Right cardiac atrium (tissue), 5 donors: ENCODE measurements at regions not wholly inside any gene's neighbourhood (a gene's known extent, or its start where the extent isn't known, plus 50 kb on each side); places are given as distances from the start of the nearest gene placed in this dataset.
"Not testable (repeated sequence)": the region's sequence is repeated elsewhere in the genome, so short reads cannot be mapped to it uniquely, and the experiment has no call there.

ENCODE experiments used
- ATAC-seq, 2 donors: fragments of 200-7000 bp; cut with Tn5 transposase; one replicate each; pipeline versions ENCODE4 v1.8.0 to v1.9.1; 2020; ENCODE audit warnings: moderate library complexity in 2 of 2, mild to moderate bottlenecking in 1 of 2
- DNase-seq, 3 donors: peaks; one replicate each; pipeline ENCODE4 v3.0.0-alpha.2; 2020
- H3K27ac ChIP-seq: one replicate; pipeline ENCODE4 v1.5.1; 2013; ENCODE audit warnings: mild to moderate bottlenecking, low read length, control low read depth, moderate library complexity
- H3K27me3 ChIP-seq: one replicate; pipeline ENCODE4 v1.6.1; 2013; ENCODE audit not compliant: control insufficient read depth, insufficient read depth
- H3K4me1 ChIP-seq: one replicate; pipeline ENCODE4 v1.6.1; 2013; ENCODE audit warnings: low read length; ENCODE audit not compliant: control insufficient read depth, insufficient read depth
- H3K4me3 ChIP-seq: one replicate; pipeline ENCODE4 v1.5.1; 2013; ENCODE audit warnings: low read length, control low read depth
- H3K9me3 ChIP-seq: one replicate; pipeline ENCODE4 v1.6.1; 2013; ENCODE audit warnings: low read length; ENCODE audit not compliant: control insufficient read depth
- WGBS: extraction: QIAGEN DNeasy Blood & Tissue Kit; methylation state at CpG from one replicate; pipeline ENCODE4 v1.1.7; 2013; 5-methylcytosine and 5-hydroxymethylcytosine counted together
- intact Hi-C, 4 donors: fragments of 100-400 bp; cut with DNase I; formaldehyde crosslinking; loops; one replicate each; pipeline versions ENCODE4 v1.11.0 to v1.14.0; 2022 to 2023
- donor health status: healthy with polysubstance abuse.
- donor health status: DM: no; HTN: yes; CAD: no.
- donor health status: DM: no; HTN: no; CAD: no.
- donor health status: DM: no; HTN: yes; CAD: no; lungs with severe emphysema.
- donor health status: DM: yes; HTN: yes; CAD: no.

DNA sequence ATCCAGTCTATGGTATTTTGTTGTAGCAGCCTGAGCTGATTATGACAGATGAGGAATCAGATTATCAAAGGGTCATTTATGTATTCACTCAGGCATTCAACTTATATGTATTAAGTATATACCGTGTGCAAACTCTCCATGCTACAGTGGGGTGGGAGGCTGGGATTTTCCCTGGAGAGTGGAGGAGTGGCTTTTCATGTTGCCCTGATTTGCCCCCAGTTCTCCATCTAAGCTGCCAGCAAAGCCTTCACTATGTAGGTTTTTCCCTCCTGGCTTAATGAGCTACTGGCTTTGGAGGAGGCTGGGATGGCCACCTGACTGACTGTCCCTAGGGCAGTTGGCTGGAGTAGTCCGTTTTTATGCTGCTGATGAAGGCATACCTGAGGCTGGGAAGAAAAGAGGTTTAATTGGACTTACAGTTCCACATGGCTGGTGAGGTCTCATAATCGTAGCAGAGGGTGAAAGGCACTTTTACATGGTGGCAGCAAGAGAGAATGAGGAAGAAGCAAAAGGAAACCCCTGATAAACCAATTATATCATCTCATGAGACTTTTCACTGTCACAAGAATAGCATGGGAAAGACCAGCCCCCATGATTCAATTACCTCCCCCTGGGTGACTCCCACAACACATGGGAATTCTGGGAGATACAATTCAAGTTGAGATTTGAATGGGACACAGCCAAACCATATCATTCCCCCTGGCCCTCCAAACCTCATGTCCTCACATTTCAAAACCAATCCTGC is 253.9 kb downstream of the RPLP1 start:
- WGBS: 71% methylated on average over 3 of the region's 3 CpGs

DNA sequence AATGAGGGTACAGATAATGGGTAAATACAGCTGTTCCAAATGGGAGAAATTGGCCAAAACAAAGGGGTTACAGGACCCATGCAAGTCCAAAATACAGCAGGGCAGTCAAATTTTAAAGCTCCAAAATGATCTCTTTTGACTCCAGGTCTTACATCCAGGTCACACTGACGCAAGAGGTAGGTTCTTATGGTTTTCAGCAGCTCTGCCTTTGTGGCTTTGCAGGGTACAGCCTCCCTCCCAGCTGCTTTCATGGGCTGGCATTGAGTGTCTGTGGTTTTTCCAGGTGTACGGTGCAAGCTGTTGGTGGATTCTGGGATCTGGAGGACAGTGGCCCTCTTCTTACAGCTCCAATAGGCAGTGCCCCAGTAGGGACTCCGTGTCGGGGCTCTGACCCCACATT is 254.6 kb downstream of the RPLP1 start:
- H3K4me1 ChIP-seq, H3K4me3 ChIP-seq, H3K27ac ChIP-seq, intact Hi-C loops, DNase-seq, ATAC-seq, H3K9me3 ChIP-seq, H3K27me3 ChIP-seq: not testable (repeated sequence)
- 89% methylated on average over 4 of the region's 4 CpGs for WGBS

More for the DNA sequence above, 253.9 kb downstream of the RPLP1 start:
- Histone ChIP-seq H3K4me1 (no peaks in the 10 kb centered on the region), H3K9me3 (peaks cover 4% of the 10 kb centered on the region), H3K27me3 (no peaks in the 10 kb centered on the region), H3K4me3 (no peak overlapping the region), H3K27ac (no peak overlapping the region)
- intact Hi-C loops: no loop called here
- ATAC-seq: no peak
- DNase-seq: no peak

DNA sequence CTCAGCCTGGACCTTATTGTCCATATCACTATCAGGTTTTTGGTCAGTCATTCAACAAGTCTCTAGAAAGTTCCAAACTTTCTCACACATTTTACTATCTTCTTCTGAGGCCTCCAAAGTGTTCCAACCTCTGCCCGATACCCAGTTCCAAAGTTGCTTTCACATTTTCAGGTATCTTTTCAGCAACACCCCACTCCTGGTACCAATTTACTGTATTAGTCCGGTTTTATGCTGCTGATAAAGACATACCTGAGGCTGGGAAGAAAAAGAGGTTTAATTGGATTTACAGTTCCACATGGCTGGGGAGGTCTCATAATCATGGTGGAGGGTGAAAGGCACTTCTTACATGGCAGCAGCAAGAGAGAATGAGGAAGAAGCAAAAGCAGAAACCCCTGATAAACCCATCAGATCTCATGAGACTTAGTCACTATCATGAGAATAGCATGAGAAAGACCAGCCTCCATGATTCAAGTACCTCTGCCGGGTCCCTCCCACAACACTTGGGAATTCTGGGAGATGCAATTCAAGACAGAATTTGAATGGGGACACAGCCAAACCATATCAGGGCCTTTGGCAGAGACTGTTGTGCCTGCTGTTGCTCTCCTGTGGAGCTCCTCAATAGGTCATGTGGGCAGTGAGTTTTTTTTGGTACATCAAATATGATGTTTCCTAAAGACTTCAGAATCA is 256.0 kb downstream of the RPLP1 start:
- H3K27me3 ChIP-seq, intact Hi-C loops, H3K4me3 ChIP-seq, ATAC-seq, H3K27ac ChIP-seq, DNase-seq, H3K9me3 ChIP-seq, H3K4me1 ChIP-seq: not testable (repeated sequence)
- 90% methylated on average over 3 of the region's 3 CpGs for WGBS

DNA sequence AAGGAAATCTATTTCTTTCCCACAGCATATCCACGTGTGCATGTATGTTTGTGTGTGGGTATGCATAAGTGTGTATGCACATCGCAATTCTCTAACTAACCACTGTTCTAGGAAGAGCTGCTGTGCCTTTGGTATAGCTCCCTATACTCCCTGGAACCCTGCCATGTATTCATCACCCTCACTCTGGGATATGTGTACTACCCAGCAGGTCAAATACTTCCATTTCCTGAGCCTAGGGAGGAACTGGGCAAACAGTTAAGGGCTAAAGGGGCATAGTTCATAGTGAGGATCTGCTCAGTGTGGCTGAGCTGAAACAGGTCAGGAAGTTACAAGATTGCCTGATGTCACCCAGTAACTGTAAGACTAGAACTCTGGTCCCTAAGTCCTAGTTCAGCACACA is 260.4 kb downstream of the RPLP1 start:
- Histone ChIP-seq H3K4me3 (no peak overlapping the region), H3K4me1 (no peaks in the 10 kb centered on the region), H3K27ac (no peak overlapping the region), H3K9me3 (peaks cover 2% of the 10 kb centered on the region), H3K27me3 (no peaks in the 10 kb centered on the region)
- DNase-seq (no peak), ATAC-seq (no peak)
- WGBS: 84% methylated on average over 2 of the region's 2 CpGs
- intact Hi-C loops: no loop called here

DNA sequence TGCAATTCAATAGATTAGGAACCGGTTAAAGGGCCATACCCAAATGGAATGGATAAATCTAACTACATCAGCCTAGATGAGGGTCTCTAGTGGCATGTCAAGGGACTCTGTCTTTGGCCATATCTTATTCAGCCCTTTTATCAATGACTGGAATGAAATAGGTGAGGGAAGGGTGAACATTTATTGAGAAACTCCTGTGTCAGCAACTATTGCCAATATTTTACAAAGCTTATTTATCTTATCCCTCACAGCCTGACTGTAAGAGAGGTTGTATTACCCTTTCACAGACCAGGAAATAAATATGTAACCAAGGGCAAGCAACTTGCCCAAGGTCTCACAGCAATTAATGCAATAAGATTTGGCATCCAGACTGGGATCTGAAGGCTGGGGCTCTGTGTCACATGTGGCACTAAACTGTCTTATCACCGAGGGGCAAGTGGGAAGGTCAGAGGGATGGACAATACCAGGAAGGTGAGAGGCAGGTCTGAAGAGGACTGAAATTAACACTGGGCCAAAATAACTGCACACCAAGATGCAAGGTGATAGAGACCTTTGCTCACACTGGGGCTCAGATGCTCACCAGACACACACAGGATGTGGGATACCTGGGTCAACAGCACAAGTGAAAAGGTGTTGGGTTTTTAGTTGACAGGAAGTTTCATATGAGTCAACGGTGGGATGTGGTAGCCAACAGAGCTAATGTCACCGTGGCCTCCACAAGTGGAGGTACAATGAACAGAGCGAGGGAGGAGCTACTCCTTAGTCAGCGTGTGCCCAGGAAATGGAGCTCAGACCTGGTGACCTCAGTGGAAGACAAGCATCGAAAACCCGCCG is 261.3 kb downstream of the RPLP1 start:
- Histone ChIP-seq H3K4me1 (no peaks in the 10 kb centered on the region), H3K27me3 (no peaks in the 10 kb centered on the region), H3K9me3 (no peaks in the 10 kb centered on the region), H3K4me3 (no peak overlapping the region), H3K27ac (no peak overlapping the region)
- no peak for DNase-seq
- intact Hi-C loops: no loop called here
- 74% methylated on average over 9 of the region's 9 CpGs for WGBS
- no peak for ATAC-seq

DNA sequence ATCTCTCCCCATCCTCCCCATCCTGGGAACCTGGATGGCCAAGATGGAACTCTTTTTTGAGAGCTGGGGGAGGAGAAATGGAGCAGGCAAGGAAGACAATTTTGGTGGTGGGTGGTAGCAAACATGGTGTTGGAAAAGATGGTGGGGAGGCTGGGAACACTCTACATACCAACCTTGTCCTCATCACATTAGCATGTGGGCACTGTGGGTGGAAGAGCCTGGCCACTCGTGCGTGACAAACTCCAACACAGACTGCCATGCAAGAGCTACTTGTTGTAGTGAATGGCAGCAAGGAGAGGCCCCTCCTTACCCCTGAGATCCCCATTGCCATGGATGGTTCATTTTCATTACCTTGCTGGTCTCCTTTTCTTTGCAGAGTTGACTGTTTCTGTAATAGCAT is 262.6 kb downstream of the RPLP1 start:
- WGBS: 59% methylated on average over 2 of the region's 2 CpGs

DNA sequence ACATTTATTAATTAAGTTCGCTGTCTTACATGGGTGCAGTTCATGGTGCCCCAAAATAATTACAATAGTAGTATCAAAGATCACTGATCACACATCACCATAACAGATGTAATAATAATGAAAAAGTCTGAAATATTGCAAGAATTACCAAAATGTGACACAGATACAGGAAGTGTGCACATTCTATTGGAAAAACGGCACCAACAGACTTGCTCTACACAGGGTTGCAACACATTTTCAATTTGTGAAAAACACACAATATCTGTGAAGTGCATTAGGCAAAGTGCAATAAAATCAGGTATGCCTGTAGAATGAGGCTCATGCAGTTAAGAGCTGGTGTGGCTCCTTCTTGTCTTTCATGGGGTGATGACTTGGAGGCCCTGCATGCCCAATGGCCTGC is 265.8 kb downstream of the RPLP1 start:
- ATAC-seq: no peak
- WGBS: 89% methylated on average over 2 of the region's 2 CpGs
- H3K27ac ChIP-seq: no peak overlapping the region
- no peaks in the 10 kb centered on the region for H3K27me3 ChIP-seq
- no peaks in the 10 kb centered on the region for H3K9me3 ChIP-seq
- no peak for DNase-seq
- H3K4me1 ChIP-seq: no peaks in the 10 kb centered on the region
- intact Hi-C loops: no loop called here
- H3K4me3 ChIP-seq: no peak overlapping the region

More for the DNA sequence above, 262.6 kb downstream of the RPLP1 start:
- Histone ChIP-seq H3K27ac (no peak overlapping the region), H3K4me3 (no peak overlapping the region), H3K27me3 (no peaks in the 10 kb centered on the region), H3K4me1 (no peaks in the 10 kb centered on the region), H3K9me3 (no peaks in the 10 kb centered on the region)
- DNase-seq (no peak), ATAC-seq (no peak)
- intact Hi-C loops: no loop called here

DNA sequence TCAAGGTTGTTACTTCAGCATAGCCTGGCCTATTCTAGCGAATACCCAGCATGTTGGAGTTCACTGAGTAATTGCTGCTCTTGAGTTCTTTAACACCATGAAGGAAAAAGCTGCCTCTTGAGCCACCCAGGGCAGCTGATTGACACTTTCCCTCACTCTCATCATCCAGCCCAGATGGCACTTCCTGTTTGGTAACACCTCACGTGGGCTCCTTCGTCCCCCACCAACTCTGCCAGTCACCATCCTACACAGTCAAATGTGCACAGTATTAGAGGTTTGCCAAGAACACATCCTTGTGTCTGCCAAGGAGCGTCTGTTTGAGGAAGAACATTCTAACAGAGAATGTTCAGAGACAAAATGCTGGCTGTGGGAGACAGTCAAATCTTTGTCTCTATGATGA is 266.3 kb downstream of the RPLP1 start:
- Histone ChIP-seq H3K9me3 (no peaks in the 10 kb centered on the region), H3K4me1 (no peaks in the 10 kb centered on the region), H3K27ac (no peak overlapping the region), H3K27me3 (no peaks in the 10 kb centered on the region), H3K4me3 (no peak overlapping the region)
- ATAC-seq (peak in 1 of 2 donors; percentile 67), DNase-seq (no peak)
- 59% methylated on average over 4 of the region's 4 CpGs for WGBS
- intact Hi-C loops: no loop called here

DNA sequence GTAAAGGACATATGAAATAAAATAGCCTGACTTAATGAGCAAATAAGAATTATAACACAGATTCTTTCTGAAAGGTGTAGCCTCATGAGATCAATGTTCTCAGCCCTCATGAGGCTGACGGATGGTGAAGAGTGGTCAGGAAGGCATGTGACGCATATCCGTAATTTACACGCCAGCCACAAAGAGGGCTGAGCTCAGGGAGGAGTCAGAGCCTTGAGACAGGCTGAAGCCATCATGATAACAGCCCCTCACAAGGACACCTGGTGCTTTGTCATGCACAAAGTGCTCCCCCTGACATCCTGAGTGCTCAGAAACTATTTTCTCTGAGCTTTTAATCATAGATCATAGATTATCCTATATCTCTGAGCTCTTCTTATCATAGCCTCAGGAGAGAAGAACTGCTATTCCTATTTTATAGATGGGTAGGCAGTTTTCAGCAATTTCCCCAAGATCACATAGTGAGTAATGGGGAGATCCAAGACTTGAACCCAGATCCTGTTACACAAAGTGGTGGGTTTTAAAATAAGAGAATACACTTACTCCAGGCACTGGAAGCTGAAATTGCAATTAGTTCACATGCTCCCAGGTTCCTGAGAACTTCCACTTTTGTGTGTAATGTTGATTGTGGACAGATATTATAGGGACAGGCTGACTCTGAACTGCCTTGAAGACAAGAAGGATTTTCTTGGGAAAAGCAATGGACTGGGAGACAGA is 267.1 kb downstream of the RPLP1 start:
- DNase-seq: no peak
- Histone ChIP-seq H3K27ac (no peak overlapping the region), H3K9me3 (no peaks in the 10 kb centered on the region), H3K4me1 (no peaks in the 10 kb centered on the region), H3K27me3 (no peaks in the 10 kb centered on the region), H3K4me3 (no peak overlapping the region)
- ATAC-seq: peak in 1 of 2 donors; percentile 59
- intact Hi-C loops: loop anchor here in 1 of 4 donors (10.0 kb wide), 1 partner anchor 745 kb away; no protein-coding TSS in a partner anchor
- 61% methylated on average over 4 of the region's 4 CpGs for WGBS

DNA sequence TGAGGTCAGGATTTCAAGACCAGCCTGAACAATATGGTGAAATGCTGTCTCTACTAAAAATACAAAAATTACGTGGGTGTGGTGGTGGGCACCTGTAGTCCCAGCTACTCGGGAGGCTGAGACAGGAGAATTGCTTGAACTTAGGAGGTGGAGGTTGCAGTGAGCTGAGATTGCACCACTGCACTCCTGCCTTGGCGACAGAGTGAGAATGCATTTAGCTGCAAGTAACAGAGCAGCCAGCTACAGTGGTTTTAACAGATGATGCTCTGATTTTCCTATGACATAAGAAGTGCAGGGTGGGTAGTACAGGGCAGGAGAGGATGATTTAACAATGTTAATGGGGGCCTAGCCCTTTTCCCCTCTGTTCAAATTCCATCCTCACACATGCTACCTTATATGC is 267.9 kb downstream of the RPLP1 start:
- intact Hi-C loops: loop anchor here in 1 of 4 donors (10.0 kb wide), 1 partner anchor 744 kb away; no protein-coding TSS in a partner anchor
- Histone ChIP-seq H3K4me1 (no peaks in the 10 kb centered on the region), H3K9me3 (no peaks in the 10 kb centered on the region), H3K27ac (no peak overlapping the region), H3K4me3 (no peak overlapping the region), H3K27me3 (no peaks in the 10 kb centered on the region)
- no peak for DNase-seq
- ATAC-seq: no peak
- WGBS: 87% methylated on average over 3 of the region's 3 CpGs
